ENCODE measurements at regions not wholly inside any gene's neighbourhood (a gene's known extent, or its start where the extent isn't known, plus 50 kb on each side); places are given as distances from the start of the nearest gene placed in this dataset.
A peak's percentile ranks its signal among the peaks of the same experiment; 100 is the strongest.

- no peak for DNase-seq
Observed at GRCh38 chr2:239640676-239641578, 240.1 kb upstream of the HDAC4 start.

- DNase-seq: no peak
Observed at GRCh38 chr2:239640210-239640609, 239.4 kb upstream of the HDAC4 start.

- DNase-seq: no peak
Observed at GRCh38 chr2:239639421-239640185, 238.8 kb upstream of the HDAC4 start.

- DNase-seq: no peak
Observed at GRCh38 chr2:239638376-239638775, 237.6 kb upstream of the HDAC4 start.

GRCh38 chr2:239636808-239637207, 236.0 kb upstream of the HDAC4 start:
- DNase-seq: no peak

GRCh38 chr2:239634769-239635168, 233.9 kb upstream of the HDAC4 start:
- no peak for DNase-seq

- no peak for DNase-seq
Observed at GRCh38 chr2:239630618-239631286, 229.9 kb upstream of the HDAC4 start.

- DNase-seq: no peak
Observed at GRCh38 chr2:239629926-239630617, 229.3 kb upstream of the HDAC4 start.

GRCh38 chr2:239626961-239627592, 226.3 kb upstream of the HDAC4 start:
- no peak for DNase-seq

- DNase-seq: peak; percentile 44
Observed at GRCh38 chr2:239625971-239626734, 225.3 kb upstream of the HDAC4 start.

- no peak for DNase-seq
Observed at GRCh38 chr2:239625156-239625845, 224.5 kb upstream of the HDAC4 start.

GRCh38 chr2:239621611-239622010, 220.8 kb upstream of the HDAC4 start:
- DNase-seq: no peak

- no peak for DNase-seq
Observed at GRCh38 chr2:239619369-239619768, 218.5 kb upstream of the HDAC4 start.

GRCh38 chr2:239616729-239617128, 215.9 kb upstream of the HDAC4 start:
- no peak for DNase-seq

- no peak for DNase-seq
Observed at GRCh38 chr2:239612133-239612532, 211.3 kb upstream of the HDAC4 start.

GRCh38 chr2:239611222-239611795, 210.5 kb upstream of the HDAC4 start:
- DNase-seq: no peak

GRCh38 chr2:239610457-239611221, 209.8 kb upstream of the HDAC4 start:
- DNase-seq: no peak

- DNase-seq: no peak
Observed at GRCh38 chr2:239609607-239610310, 208.9 kb upstream of the HDAC4 start.

GRCh38 chr2:239609162-239609561, 208.3 kb upstream of the HDAC4 start:
- no peak for DNase-seq

Data from NK-92 treated with Interleukin-12 subunit alpha and Interleukin-12 subunit beta, amount 100 ng/mL, for 24 hours (cell line).